ENCODE measurements at regions not wholly inside any gene's neighbourhood (a gene's known extent, or its start where the extent isn't known, plus 50 kb on each side); places are given as distances from the start of the nearest gene placed in this dataset.
"Not testable (repeated sequence)": the region's sequence is repeated elsewhere in the genome, so short reads cannot be mapped to it uniquely, and the experiment has no call there.

GRCh38 chr11:127965939-127966668 lies 621.3 kb downstream of the ETS1 start:
- no peak for DNase-seq (ENCODE audit: low read depth in 2 of 2)

- no peak for DNase-seq (ENCODE audit: low read depth in 2 of 2)
Observed at GRCh38 chr11:127962416-127962815, 624.9 kb downstream of the ETS1 start.

GRCh38 chr11:127950162-127950561 lies 637.2 kb downstream of the ETS1 start:
- DNase-seq (ENCODE audit: low read depth in 2 of 2), result no peak

- no peak for DNase-seq (ENCODE audit: low read depth in 2 of 2)
Observed at GRCh38 chr11:127943763-127944162, 643.6 kb downstream of the ETS1 start.

GRCh38 chr11:127943152-127943551 lies 644.2 kb downstream of the ETS1 start:
- DNase-seq (ENCODE audit: low read depth in 2 of 2), result no peak

- not testable (repeated sequence) for DNase-seq (ENCODE audit: low read depth in 2 of 2)
Observed at GRCh38 chr11:127941554-127941953, 645.8 kb downstream of the ETS1 start.

GRCh38 chr11:127939000-127939399 lies 648.4 kb downstream of the ETS1 start:
- DNase-seq (ENCODE audit: low read depth in 2 of 2), result no peak

GRCh38 chr11:127935081-127935480 lies 652.3 kb downstream of the ETS1 start:
- no peak for DNase-seq (ENCODE audit: low read depth in 2 of 2)

- DNase-seq (ENCODE audit: low read depth in 2 of 2), result not testable (repeated sequence)
Observed at GRCh38 chr11:127933961-127934360, 653.4 kb downstream of the ETS1 start.

GRCh38 chr11:127931803-127932202 lies 655.6 kb downstream of the ETS1 start:
- DNase-seq (ENCODE audit: low read depth in 2 of 2), result no peak

- no peak for DNase-seq (ENCODE audit: low read depth in 2 of 2)
Observed at GRCh38 chr11:127926721-127927120, 660.6 kb downstream of the ETS1 start.

GRCh38 chr11:127925475-127925874 lies 661.9 kb downstream of the ETS1 start:
- no peak for DNase-seq (ENCODE audit: low read depth in 2 of 2)

- no peak for DNase-seq (ENCODE audit: low read depth in 2 of 2)
Observed at GRCh38 chr11:127919206-127920000, 668.0 kb downstream of the ETS1 start.

- DNase-seq (ENCODE audit: low read depth in 2 of 2), result no peak
Observed at GRCh38 chr11:127902382-127902781, 685.0 kb downstream of the ETS1 start.

- no peak for DNase-seq (ENCODE audit: low read depth in 2 of 2)
Observed at GRCh38 chr11:127898422-127899365, 688.7 kb downstream of the ETS1 start.

GRCh38 chr11:127895776-127896175 lies 691.6 kb downstream of the ETS1 start:
- no peak for DNase-seq (ENCODE audit: low read depth in 2 of 2)

- no peak for DNase-seq (ENCODE audit: low read depth in 2 of 2)
Observed at GRCh38 chr11:127894316-127894715, 693.0 kb downstream of the ETS1 start.

GRCh38 chr11:127890030-127890615 lies 697.2 kb downstream of the ETS1 start:
- DNase-seq (ENCODE audit: low read depth in 2 of 2), result no peak

GRCh38 chr11:127888386-127888785 lies 699.0 kb downstream of the ETS1 start:
- DNase-seq (ENCODE audit: low read depth in 2 of 2), result no peak

GRCh38 chr11:127875131-127875530 lies 712.2 kb downstream of the ETS1 start:
- DNase-seq (ENCODE audit: low read depth in 2 of 2), result no peak

- DNase-seq (ENCODE audit: low read depth in 2 of 2), result no peak
Observed at GRCh38 chr11:127873478-127873877, 713.9 kb downstream of the ETS1 start.

GRCh38 chr11:127866109-127866508 lies 721.2 kb downstream of the ETS1 start:
- no peak for DNase-seq (ENCODE audit: low read depth in 2 of 2)
